SK-N-SH (cell line): ENCODE measurements at regions not wholly inside any gene's neighbourhood (a gene's known extent, or its start where the extent isn't known, plus 50 kb on each side); places are given as distances from the start of the nearest gene placed in this dataset.

Experiments
- CTCF ChIA-PET: fragments of 300-600, 350-600 bp; formaldehyde crosslinking; extraction: SDS; loops from one replicate; lab custom pipeline; 2021; lab: Yijun Ruan, JAX
- POLR2A ChIA-PET: fragments of 350-600 bp; sonication (Branson Sonifier 250); formaldehyde crosslinking; extraction: SDS; loops from one replicate; lab custom pipeline; 2020; ENCODE audit warnings: antibody characterized with exemption, inconsistent platforms; lab: Yijun Ruan, JAX
- DNase-seq: peaks from one replicate; pipeline ENCODE4 v3.0.0; 2012
- H2AFZ ChIP-seq: fragments of 200-600 bp; sonication (generic); 2 replicates; pipeline ENCODE4 v1.8.1; 2016; ENCODE audit warnings: antibody characterized with exemption, mild to moderate bottlenecking, low read depth
- H3F3A ChIP-seq: fragments of 200-600 bp; sonication (generic); replicated peaks from 2 replicates; pipeline ENCODE3; 2016; ENCODE audit warnings: antibody characterized with exemption, mild to moderate bottlenecking; ENCODE audit not compliant: insufficient read depth
- H3K27ac ChIP-seq, 2 experiments: fragments of 200-500 bp in 1 of 2; fragments of 200-600 bp in 1 of 2; sonication (Bioruptor generic) in 1 of 2; sonication (generic), shearing (Covaris generic) in 1 of 2; 2 replicates each; pipeline versions ENCODE4 v1.5.1 to v1.6.1; 2014 to 2016; ENCODE audit warnings: low read depth in 2 of 2, inconsistent platforms in 1 of 2, low read length in 1 of 2, mild to moderate bottlenecking in 1 of 2, mixed read lengths in 1 of 2
- H3K27me3 ChIP-seq: fragments of 200-600 bp; sonication (generic), shearing (Covaris generic); 2 replicates; pipeline ENCODE4 v1.6.1; 2016; ENCODE audit warnings: mixed run types; ENCODE audit not compliant: insufficient read depth
- H3K36me3 ChIP-seq, 2 experiments: fragments of 200-500 bp in 1 of 2; fragments of 200-600 bp in 1 of 2; sonication (Bioruptor generic) in 1 of 2; sonication (generic) in 1 of 2; replicated peaks in 1 of 2; 2 replicates each; pipeline versions ENCODE3 to v1.5.1; 2014 to 2016; ENCODE audit warnings: low read length in 1 of 2, mild to moderate bottlenecking in 1 of 2; ENCODE audit not compliant: insufficient read depth in 2 of 2, control insufficient read depth in 1 of 2
- H3K4me1 ChIP-seq, 2 experiments: fragments of 200-500 bp in 1 of 2; fragments of 200-600 bp in 1 of 2; sonication (Bioruptor generic) in 1 of 2; sonication (generic), shearing (Covaris generic) in 1 of 2; 2 replicates each; pipeline versions ENCODE4 v1.5.1 to v1.6.1; 2014 to 2016; ENCODE audit warnings: low read depth in 1 of 2, low read length in 1 of 2, mixed run types in 1 of 2; ENCODE audit not compliant: insufficient read depth in 2 of 2, control insufficient read depth in 1 of 2
- H3K4me2 ChIP-seq: fragments of 200-600 bp; sonication (generic), shearing (Covaris generic); 2 replicates; pipeline ENCODE4 v1.6.1; 2017; ENCODE audit warnings: mixed run types
- H3K4me3 ChIP-seq, 2 experiments: fragments of 200-500 bp in 1 of 2; fragments of 200-600 bp in 1 of 2; sonication (Bioruptor generic) in 1 of 2; sonication (generic), shearing (Covaris generic) in 1 of 2; 2 replicates each; pipeline versions ENCODE4 v1.5.1 to v1.8.1; 2014 to 2016; ENCODE audit warnings: low read depth in 2 of 2, inconsistent platforms in 1 of 2, low read length in 1 of 2, mild to moderate bottlenecking in 1 of 2, mixed read lengths in 1 of 2, moderate library complexity in 1 of 2
- H3K79me2 ChIP-seq: fragments of 200-600 bp; sonication (generic); 2 replicates; pipeline ENCODE4 v1.8.1; 2017; ENCODE audit warnings: mild to moderate bottlenecking; ENCODE audit not compliant: insufficient read depth
- H3K9ac ChIP-seq: fragments of 200-600 bp; sonication (generic); 2 replicates; pipeline ENCODE4 v1.6.1; 2017; ENCODE audit warnings: mixed run types
- H3K9me2 ChIP-seq: fragments of 200-600 bp; sonication (generic); 2 replicates; pipeline ENCODE4 v1.6.1; 2017; ENCODE audit warnings: mixed run types
- H3K9me3 ChIP-seq: fragments of 200-600 bp; sonication (generic); 2 replicates; pipeline ENCODE4 v1.6.1; 2017; ENCODE audit warnings: mixed run types, mild to moderate bottlenecking, moderate library complexity
- H4K20me1 ChIP-seq: fragments of 200-600 bp; sonication (generic); 2 replicates; pipeline ENCODE4 v1.6.1; 2017; ENCODE audit warnings: mild to moderate bottlenecking, mixed run types; ENCODE audit not compliant: insufficient read depth
- ELF1 ChIP-seq: IDR thresholded peaks from 2 replicates; pipeline ENCODE4 v1.4.0; 2012
- FOSL2 ChIP-seq: IDR thresholded peaks from 2 replicates; pipeline ENCODE4 v1.4.0; 2012; ENCODE audit warnings: low read depth, mild to moderate bottlenecking, moderate library complexity, borderline replicate concordance
- MAX ChIP-seq: IDR thresholded peaks from 2 replicates; pipeline ENCODE4 v1.4.0; 2012; ENCODE audit warnings: low read depth
- MXI1 ChIP-seq: IDR thresholded peaks from 2 replicates; pipeline ENCODE4 v1.6.1; 2012; ENCODE audit warnings: mild to moderate bottlenecking, low read depth, low read length, improper control_type of control experiment
- PBX3 ChIP-seq: IDR thresholded peaks from 2 replicates; pipeline ENCODE4; 2012
- TAF1 ChIP-seq: IDR thresholded peaks from 2 replicates; pipeline ENCODE4 v1.6.1; 2012; ENCODE audit warnings: low read depth, mild to moderate bottlenecking, low read length, moderate library complexity, borderline replicate concordance
- YY1 ChIP-seq: IDR thresholded peaks from 2 replicates; pipeline ENCODE4 v1.4.0; 2012; ENCODE audit warnings: low read depth, mild to moderate bottlenecking
- WGBS: methylation state at CpG from one replicate; pipeline ENCODE4 v1.1.6; 2017; ENCODE audit warnings: low lambda C conversion rate; 5-methylcytosine and 5-hydroxymethylcytosine counted together
- TF ChIP-seq, protein P1 (sequence below): IDR thresholded peaks from 2 replicates; pipeline ENCODE4 v1.6.1; 2012; ENCODE audit warnings: mild to moderate bottlenecking, low read depth, low read length, moderate library complexity
- TF ChIP-seq, protein P2 (sequence below): fragments of 150-350 bp; IDR thresholded peaks from 2 replicates; pipeline ENCODE4 v1.6.1; 2017; ENCODE audit warnings: antibody characterized with exemption, low read length, low read depth, borderline replicate concordance

GRCh38 chr10:44715136-44715535, 196.0 kb upstream of the TMEM72 start:
- 8% methylated on average over 5 of the region's 5 CpGs for WGBS
- no peaks in the 10 kb centered on the region for H3K79me2 ChIP-seq
- H2AFZ ChIP-seq = peak overlapping the region; percentile 0; the same call in 1 of the 2 replicates
- no peaks in the 10 kb centered on the region for H3K36me3 ChIP-seq
- no peak overlapping the region; a peak in 1 of 4 replicates for H3K27ac ChIP-seq
- no peak overlapping the region for H3K9ac ChIP-seq
- ChIA-PET CTCF (no interaction called here), POLR2A (no interaction called here)
- peak overlapping the region; percentile 32 for H3K4me2 ChIP-seq
- no peak for DNase-seq
- H3K4me1 ChIP-seq = no peaks in the 10 kb centered on the region; a peak in 2 of 4 replicates
- 0 out of 2 replicates have a peak, but pooled peaks cover 5% of the 10 kb centered on the region for H3K9me3 ChIP-seq
- TF ChIP-seq, protein P1, sequence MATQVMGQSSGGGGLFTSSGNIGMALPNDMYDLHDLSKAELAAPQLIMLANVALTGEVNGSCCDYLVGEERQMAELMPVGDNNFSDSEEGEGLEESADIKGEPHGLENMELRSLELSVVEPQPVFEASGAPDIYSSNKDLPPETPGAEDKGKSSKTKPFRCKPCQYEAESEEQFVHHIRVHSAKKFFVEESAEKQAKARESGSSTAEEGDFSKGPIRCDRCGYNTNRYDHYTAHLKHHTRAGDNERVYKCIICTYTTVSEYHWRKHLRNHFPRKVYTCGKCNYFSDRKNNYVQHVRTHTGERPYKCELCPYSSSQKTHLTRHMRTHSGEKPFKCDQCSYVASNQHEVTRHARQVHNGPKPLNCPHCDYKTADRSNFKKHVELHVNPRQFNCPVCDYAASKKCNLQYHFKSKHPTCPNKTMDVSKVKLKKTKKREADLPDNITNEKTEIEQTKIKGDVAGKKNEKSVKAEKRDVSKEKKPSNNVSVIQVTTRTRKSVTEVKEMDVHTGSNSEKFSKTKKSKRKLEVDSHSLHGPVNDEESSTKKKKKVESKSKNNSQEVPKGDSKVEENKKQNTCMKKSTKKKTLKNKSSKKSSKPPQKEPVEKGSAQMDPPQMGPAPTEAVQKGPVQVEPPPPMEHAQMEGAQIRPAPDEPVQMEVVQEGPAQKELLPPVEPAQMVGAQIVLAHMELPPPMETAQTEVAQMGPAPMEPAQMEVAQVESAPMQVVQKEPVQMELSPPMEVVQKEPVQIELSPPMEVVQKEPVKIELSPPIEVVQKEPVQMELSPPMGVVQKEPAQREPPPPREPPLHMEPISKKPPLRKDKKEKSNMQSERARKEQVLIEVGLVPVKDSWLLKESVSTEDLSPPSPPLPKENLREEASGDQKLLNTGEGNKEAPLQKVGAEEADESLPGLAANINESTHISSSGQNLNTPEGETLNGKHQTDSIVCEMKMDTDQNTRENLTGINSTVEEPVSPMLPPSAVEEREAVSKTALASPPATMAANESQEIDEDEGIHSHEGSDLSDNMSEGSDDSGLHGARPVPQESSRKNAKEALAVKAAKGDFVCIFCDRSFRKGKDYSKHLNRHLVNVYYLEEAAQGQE = no peak
- TF ChIP-seq MAX (no peak), PBX3 (no peak), MXI1 (no peak), ELF1 (no peak)
- TF ChIP-seq, protein P2, sequence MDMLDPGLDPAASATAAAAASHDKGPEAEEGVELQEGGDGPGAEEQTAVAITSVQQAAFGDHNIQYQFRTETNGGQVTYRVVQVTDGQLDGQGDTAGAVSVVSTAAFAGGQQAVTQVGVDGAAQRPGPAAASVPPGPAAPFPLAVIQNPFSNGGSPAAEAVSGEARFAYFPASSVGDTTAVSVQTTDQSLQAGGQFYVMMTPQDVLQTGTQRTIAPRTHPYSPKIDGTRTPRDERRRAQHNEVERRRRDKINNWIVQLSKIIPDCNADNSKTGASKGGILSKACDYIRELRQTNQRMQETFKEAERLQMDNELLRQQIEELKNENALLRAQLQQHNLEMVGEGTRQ = no peak
- no peak overlapping the region for H3K4me3 ChIP-seq
- H4K20me1 ChIP-seq = no peaks in the 10 kb centered on the region
- no peaks in the 10 kb centered on the region; the same call in 1 of the 2 replicates for H3K9me2 ChIP-seq
- no peaks in the 10 kb centered on the region for H3K27me3 ChIP-seq
- no peaks in the 10 kb centered on the region for H3F3A ChIP-seq

GRCh38 chr10:44716470-44717015, 194.6 kb upstream of the TMEM72 start:
- ChIA-PET POLR2A (no interaction called here), CTCF (no interaction called here)
- H3K27me3 ChIP-seq = no peaks in the 10 kb centered on the region
- 10% methylated on average over 4 of the region's 4 CpGs for WGBS
- no peak overlapping the region for H3K4me2 ChIP-seq
- no peak for DNase-seq
- H3K4me1 ChIP-seq = no peaks in the 10 kb centered on the region; a peak in 2 of 4 replicates
- TF ChIP-seq YY1 = no peak
- TF ChIP-seq MXI1 = no peak
- no peak for TF ChIP-seq FOSL2
- TF ChIP-seq TAF1 = no peak
- H3K27ac ChIP-seq = no peak overlapping the region
- H3K9me3 ChIP-seq = 0 out of 2 replicates have a peak, but pooled peaks cover 5% of the 10 kb centered on the region
- H3K9ac ChIP-seq = no peak overlapping the region
- no peak overlapping the region for H2AFZ ChIP-seq
- H3F3A ChIP-seq = no peaks in the 10 kb centered on the region
- no peaks in the 10 kb centered on the region for H4K20me1 ChIP-seq
- no peaks in the 10 kb centered on the region for H3K36me3 ChIP-seq
- no peak overlapping the region for H3K4me3 ChIP-seq
- H3K79me2 ChIP-seq = no peaks in the 10 kb centered on the region
- H3K9me2 ChIP-seq = no peaks in the 10 kb centered on the region; the same call in 1 of the 2 replicates
